CD14-positive monocyte (primary cell): ENCODE measurements at regions not wholly inside any gene's neighbourhood (a gene's known extent, or its start where the extent isn't known, plus 50 kb on each side); places are given as distances from the start of the nearest gene placed in this dataset.

Experiments used
- DNase-seq, 3 donors: peaks; one replicate each; pipeline ENCODE4 v3.0.0-alpha.2; 2011 to 2022
- H2AFZ ChIP-seq: 2 replicates; pipeline ENCODE4 v1.6.0; 2012; ENCODE audit warnings: mild to moderate bottlenecking, low read depth, low read length, inconsistent platforms; ENCODE audit not compliant: insufficient read depth, poor library complexity, severe bottlenecking
- H3K27ac ChIP-seq, 2 donors: 1 replicate in 1 of 2; 2 replicates in 1 of 2; pipeline ENCODE4 v1.5.1; 2012 to 2013; ENCODE audit warnings: low read length in 2 of 2, control low read depth in 1 of 2, inconsistent platforms in 1 of 2, low read depth in 1 of 2, mild to moderate bottlenecking in 1 of 2
- H3K27me3 ChIP-seq, 2 donors: one replicate each; pipeline versions ENCODE4 v1.6.0 to v1.6.1; 2011 to 2013; ENCODE audit warnings: low read length in 2 of 2; ENCODE audit not compliant: control insufficient read depth in 2 of 2, insufficient read depth in 2 of 2
- H3K36me3 ChIP-seq, 2 donors: replicated peaks in 1 of 2; 1 replicate in 1 of 2; 2 replicates in 1 of 2; pipeline versions ENCODE4 v1.5.1 to v1.6.1; 2012 to 2013; ENCODE audit warnings: low read length in 2 of 2, control low read depth in 1 of 2, inconsistent platforms in 1 of 2, mild to moderate bottlenecking in 1 of 2; ENCODE audit not compliant: insufficient read depth in 2 of 2, control insufficient read depth in 1 of 2
- H3K4me1 ChIP-seq, 2 donors: 1 replicate in 1 of 2; 2 replicates in 1 of 2; pipeline versions ENCODE4 v1.5.1 to v1.6.1; 2012 to 2013; ENCODE audit warnings: low read length in 2 of 2, control low read depth in 1 of 2, inconsistent platforms in 1 of 2, mild to moderate bottlenecking in 1 of 2, moderate library complexity in 1 of 2; ENCODE audit not compliant: insufficient read depth in 2 of 2, control insufficient read depth in 1 of 2
- H3K4me2 ChIP-seq: replicated peaks from 2 replicates; pipeline ENCODE3; 2012; ENCODE audit warnings: low read length, moderate library complexity, mild to moderate bottlenecking; ENCODE audit not compliant: poor library complexity, severe bottlenecking; ENCODE audit errors: extremely low read depth
- H3K4me3 ChIP-seq, 3 experiments: fragments of 200-600 bp in 1 of 3; sonication (generic) in 1 of 3; replicated peaks in 1 of 3; 1 replicate in 2 of 3; 2 replicates in 1 of 3; pipeline ENCODE4 v1.5.1; 2011 to 2013; ENCODE audit warnings: low read length in 3 of 3, mild to moderate bottlenecking in 3 of 3, control low read depth in 2 of 3, low read depth in 2 of 3, inconsistent platforms in 1 of 3, moderate library complexity in 1 of 3
- H3K79me2 ChIP-seq: 2 replicates; pipeline ENCODE4 v1.6.0; 2012; ENCODE audit warnings: mild to moderate bottlenecking, control low read depth, inconsistent platforms, low read length, moderate library complexity; ENCODE audit not compliant: insufficient read depth
- H3K9ac ChIP-seq: 2 replicates; pipeline ENCODE4 v1.6.0; 2017; ENCODE audit warnings: low read length, mild to moderate bottlenecking; ENCODE audit not compliant: insufficient read depth, poor library complexity, severe bottlenecking
- H3K9me3 ChIP-seq, 2 donors: replicated peaks in 1 of 2; 1 replicate in 1 of 2; 2 replicates in 1 of 2; pipeline versions ENCODE4 v1.5.1 to v1.6.1; 2012 to 2013; ENCODE audit warnings: low read length in 2 of 2, control low read depth in 1 of 2; ENCODE audit not compliant: control insufficient read depth in 1 of 2, insufficient read depth in 1 of 2
- H4K20me1 ChIP-seq: 2 replicates; pipeline ENCODE4 v1.6.0; 2012; ENCODE audit warnings: mild to moderate bottlenecking, low read length, control low read depth, moderate library complexity; ENCODE audit not compliant: insufficient read depth
- H3K27ac Mint-ChIP-seq, 7 donors: one replicate each; pipeline ENCODE4 v1.8.0; 2020; ENCODE audit warnings: mild to moderate bottlenecking in 7 of 7, mixed read lengths in 7 of 7, moderate library complexity in 6 of 7, inconsistent platforms in 2 of 7
- H3K27me3 Mint-ChIP-seq, 3 donors: one replicate each; pipeline ENCODE4 v1.8.0; 2021 to 2022; ENCODE audit warnings: low read depth in 3 of 3, mild to moderate bottlenecking in 3 of 3, mixed read lengths in 3 of 3, moderate library complexity in 3 of 3, inconsistent platforms in 1 of 3
- H3K36me3 Mint-ChIP-seq, 2 donors: one replicate each; pipeline ENCODE4 v1.8.0; 2020; ENCODE audit warnings: mixed read lengths in 2 of 2, inconsistent platforms in 1 of 2, mild to moderate bottlenecking in 1 of 2
- H3K4me1 Mint-ChIP-seq: one replicate; pipeline ENCODE4 v1.8.0; 2020; ENCODE audit warnings: mild to moderate bottlenecking, mixed read lengths
- H3K4me3 Mint-ChIP-seq, 2 donors: one replicate each; pipeline ENCODE4 v1.8.0; 2020; ENCODE audit warnings: mild to moderate bottlenecking in 2 of 2, mixed read lengths in 2 of 2, moderate library complexity in 1 of 2
- H3K9me3 Mint-ChIP-seq, 7 donors: one replicate each; pipeline ENCODE4 v1.8.0; 2020 to 2022; ENCODE audit warnings: mixed read lengths in 7 of 7, mild to moderate bottlenecking in 6 of 7, moderate library complexity in 6 of 7, inconsistent platforms in 2 of 7
- CTCF ChIP-seq: fragments of 200-600 bp; IDR thresholded peaks from one replicate; pipeline ENCODE4 v1.8.0; 2022; ENCODE audit warnings: antibody characterized with exemption, mild to moderate bottlenecking
- WGBS: methylation state at CpG from one replicate; pipeline ENCODE4 v1.1.5; 2013; ENCODE audit warnings: missing lambda C conversion rate; ENCODE audit not compliant: insufficient coverage; 5-methylcytosine and 5-hydroxymethylcytosine counted together
- intact Hi-C, 2 donors: fragments of 100-400 bp; cut with micrococcal nuclease; formaldehyde crosslinking; loops; one replicate each; pipeline versions ENCODE4 v1.15.0 to v1.15.1; 2023

DNA sequence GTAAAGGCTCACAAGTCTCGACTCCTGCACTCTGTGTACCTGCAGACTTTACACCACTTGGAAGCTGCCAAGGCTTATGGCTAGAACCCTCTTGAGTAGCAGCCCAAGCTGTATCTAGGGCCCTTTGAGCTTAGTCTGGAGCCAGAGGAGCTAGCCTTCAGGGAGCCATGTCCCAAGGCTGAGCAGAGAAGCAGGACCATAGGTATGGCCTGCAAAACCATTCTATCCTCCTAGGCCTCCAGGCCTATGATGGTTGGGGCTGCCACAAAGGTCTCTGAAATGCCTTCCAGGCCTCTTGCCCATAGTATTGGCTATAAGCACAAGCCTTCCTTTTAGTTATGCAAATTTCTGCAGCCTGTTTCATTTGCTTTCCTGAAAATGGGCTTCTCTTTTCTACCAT, 380.7 kb upstream of the CPXCR1 start:
- Mint-ChIP-seq H3K9me3 (peaks cover 0 to 12% (median 4%) of the 10 kb centered on the region in 7 donors), H3K4me3 (no peak overlapping the region), H3K27me3 (peaks cover 0 to 2% (median 0%) of the 10 kb centered on the region in 3 donors), H3K4me1 (no peaks in the 10 kb centered on the region), H3K36me3 (no peaks in the 10 kb centered on the region), H3K27ac (no peak overlapping the region)
- Histone ChIP-seq H2AFZ (no peak overlapping the region), H3K4me2 (no peak overlapping the region), H3K36me3 (no peaks in the 10 kb centered on the region), H3K4me1 (no peaks in the 10 kb centered on the region), H3K27ac (no peak overlapping the region), H3K9ac (no peak overlapping the region), H3K4me3 (no peak overlapping the region), H3K27me3 (no peaks in the 10 kb centered on the region), H3K9me3 (peaks cover 11 to 19% of the 10 kb centered on the region in 2 donors), H3K79me2 (no peaks in the 10 kb centered on the region), H4K20me1 (no peaks in the 10 kb centered on the region)
- WGBS = 100% methylated on average over 1 of the region's 1 CpG
- no peak for TF ChIP-seq CTCF
- intact Hi-C loops = no loop called here
- DNase-seq = no peak

- H3K4me1 Mint-ChIP-seq = no peaks in the 10 kb centered on the region
- H3K4me1 ChIP-seq = no peaks in the 10 kb centered on the region
- peaks cover 0 to 3% (median 0%) of the 10 kb centered on the region in 3 donors for H3K27me3 Mint-ChIP-seq
- no peak overlapping the region for H3K27ac ChIP-seq
- no peaks in the 10 kb centered on the region for H3K27me3 ChIP-seq
- H3K9me3 Mint-ChIP-seq = peaks cover 0 to 4% (median 2%) of the 10 kb centered on the region in 7 donors
- intact Hi-C loops = no loop called here
- H2AFZ ChIP-seq = no peak overlapping the region
- no peak overlapping the region for H3K4me2 ChIP-seq
- H3K9ac ChIP-seq = no peak overlapping the region
- TF ChIP-seq CTCF = no peak
- no peak overlapping the region for H3K4me3 Mint-ChIP-seq
- no peaks in the 10 kb centered on the region for H3K36me3 Mint-ChIP-seq
- H4K20me1 ChIP-seq = no peaks in the 10 kb centered on the region
- DNase-seq = no peak
- no peak overlapping the region for H3K27ac Mint-ChIP-seq
- no peak overlapping the region for H3K4me3 ChIP-seq
- H3K9me3 ChIP-seq = peaks cover 0 to 8% of the 10 kb centered on the region in 2 donors
- no peaks in the 10 kb centered on the region for H3K79me2 ChIP-seq
- no peaks in the 10 kb centered on the region for H3K36me3 ChIP-seq
Measured at GRCh38 chrX:88378406-88378805, 368.6 kb upstream of the CPXCR1 start.
